Non-pigmented ciliary epithelial cell (primary cell): ENCODE measurements at regions not wholly inside any gene's neighbourhood (a gene's known extent, or its start where the extent isn't known, plus 50 kb on each side); places are given as distances from the start of the nearest gene placed in this dataset.

Source experiments
- DNase-seq: peaks from one replicate; pipeline ENCODE4 v3.0.0-alpha.2; 2010; ENCODE audit warnings: low read depth

DNA sequence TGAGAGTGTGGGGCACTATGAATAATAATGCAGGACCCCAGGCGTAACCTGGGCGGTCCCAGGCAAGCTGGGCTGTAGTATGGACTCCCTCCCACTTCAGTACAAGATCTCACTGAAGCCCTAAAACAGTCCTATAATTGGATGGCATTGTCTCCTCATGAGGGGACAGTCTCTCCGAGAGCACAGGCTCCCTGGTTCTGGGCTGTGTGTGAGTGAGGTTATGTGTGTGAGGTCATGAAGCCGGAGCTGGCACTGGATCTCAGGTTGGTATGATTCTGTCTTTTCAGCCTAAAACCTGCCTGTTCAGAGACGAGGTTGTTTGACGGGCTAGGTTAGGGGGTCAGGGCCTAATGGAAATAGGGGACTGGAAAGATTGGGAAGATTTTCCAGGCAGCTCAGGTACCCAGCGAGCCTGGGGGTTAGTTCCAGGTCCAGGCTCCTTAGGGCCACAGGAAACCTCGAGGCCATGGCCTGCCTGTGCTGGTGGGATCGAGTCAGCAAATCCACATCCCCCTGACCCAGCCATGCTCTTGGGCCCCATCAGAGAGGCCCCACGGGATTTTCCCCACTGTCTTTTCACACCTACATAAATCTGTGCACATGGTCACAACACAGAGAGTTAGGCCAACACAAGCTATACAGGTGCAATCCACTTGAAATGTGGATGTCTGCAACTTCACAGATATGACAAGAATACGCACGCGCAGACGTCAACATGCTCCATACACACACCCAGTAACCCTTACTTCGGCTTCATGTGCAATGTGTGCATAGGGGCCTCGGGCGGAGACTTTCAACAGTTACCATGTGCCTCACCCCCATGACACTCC, 94.8 kb downstream of the INHBB start:
- no peak for DNase-seq

DNA sequence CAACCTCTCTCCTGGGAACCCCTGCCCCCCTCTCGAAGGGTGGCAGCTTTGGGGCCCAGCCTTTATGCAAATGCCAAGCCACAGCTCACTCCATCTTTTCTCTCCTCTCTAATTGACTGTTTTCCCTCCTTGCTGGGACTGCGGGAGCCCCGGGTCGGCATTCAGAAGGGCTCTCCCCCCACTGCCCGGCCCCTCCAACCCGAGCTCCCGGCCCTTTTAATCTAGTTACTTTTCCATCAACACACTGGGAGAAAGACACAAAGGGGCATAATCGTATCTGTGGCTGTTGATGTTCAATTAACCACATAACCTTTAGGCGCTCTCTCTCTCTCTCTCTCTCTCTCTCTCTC, 95.4 kb downstream of the INHBB start:
- DNase-seq: no peak

DNA sequence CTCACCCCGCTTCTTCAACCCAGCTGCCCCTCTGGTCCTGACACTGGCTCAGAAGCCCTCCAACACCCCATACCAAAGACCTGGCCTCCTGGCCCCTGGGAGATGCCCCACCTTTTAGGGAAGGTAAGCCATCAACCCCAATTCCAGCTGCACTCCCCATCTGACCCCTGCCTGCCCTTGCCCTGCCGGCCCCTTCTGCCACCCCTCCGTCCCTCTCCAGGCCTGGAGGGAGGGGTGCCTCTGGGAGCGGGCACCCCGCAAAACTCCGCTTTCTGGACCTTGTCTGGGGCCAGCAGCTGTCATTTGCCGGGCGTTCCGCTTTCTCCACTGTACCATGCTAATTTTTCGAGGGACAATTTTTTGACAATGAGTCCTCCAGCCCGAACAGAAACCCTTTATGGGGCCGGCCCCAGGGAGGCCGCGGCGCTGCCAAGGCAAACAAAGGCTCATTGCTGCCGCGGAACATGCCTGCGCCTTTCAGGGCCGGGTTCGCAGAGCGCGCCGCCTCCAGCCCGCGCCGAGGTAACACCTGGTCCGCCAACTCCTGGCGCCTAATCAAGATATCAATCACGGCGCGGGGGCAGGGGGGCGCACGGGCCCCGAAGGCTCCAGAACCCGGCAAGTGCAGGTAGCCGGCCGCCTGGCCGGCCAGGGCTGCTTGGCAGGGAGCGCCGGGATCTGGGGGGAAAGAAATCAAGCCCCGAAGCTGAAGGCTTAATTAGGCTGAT, 96.0 kb downstream of the INHBB start:
- no peak for DNase-seq

DNA sequence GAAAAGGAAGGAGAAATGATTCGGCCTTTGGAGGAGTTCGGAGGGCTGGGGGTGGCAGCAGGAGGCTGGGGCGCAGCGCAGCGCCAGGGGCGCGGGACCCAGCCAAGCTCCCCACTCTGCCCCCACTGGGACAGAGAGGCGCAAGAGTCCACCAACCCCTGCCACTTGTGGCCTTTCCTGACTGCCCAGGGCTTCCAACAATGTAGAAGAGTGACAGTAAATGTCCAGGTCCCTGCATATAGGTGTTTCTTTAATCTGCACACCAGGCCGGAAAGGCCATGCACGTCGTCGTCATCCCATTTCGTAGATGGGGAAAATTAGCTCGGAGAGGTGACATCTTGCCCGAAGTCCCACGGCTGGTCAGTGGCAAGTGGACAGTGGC, 96.6 kb downstream of the INHBB start:
- no peak for DNase-seq

DNA sequence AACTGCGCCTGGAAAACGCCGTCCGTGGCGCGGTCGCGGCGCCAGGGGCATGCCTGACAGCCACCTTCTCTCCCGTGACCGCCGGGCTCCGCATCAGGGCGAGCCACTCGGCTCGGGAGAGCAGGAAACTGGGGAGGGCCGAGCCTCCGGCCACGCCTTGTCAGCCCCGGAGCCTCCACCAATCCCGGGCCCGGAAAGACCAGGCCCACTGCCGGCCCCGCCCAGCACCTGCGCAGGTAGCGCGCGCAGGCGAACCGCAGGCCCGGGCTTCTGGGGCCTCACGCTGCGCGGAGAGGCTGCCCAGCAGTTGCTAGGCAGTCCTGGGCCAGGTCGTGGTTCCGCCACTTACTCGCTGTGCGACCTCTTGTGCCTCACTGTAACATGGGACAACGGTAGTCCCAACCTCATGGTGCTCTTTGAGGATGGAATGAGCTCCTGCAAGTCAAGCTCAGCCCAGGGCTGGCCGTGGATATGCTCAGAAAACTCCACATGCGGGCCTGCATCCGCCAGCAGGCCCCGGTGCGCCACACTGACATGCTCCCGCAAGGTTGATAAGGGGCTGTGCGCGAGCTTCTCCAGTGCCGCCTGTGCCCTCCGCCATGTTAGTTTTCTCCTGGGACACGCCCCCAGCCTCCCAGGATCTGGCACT, 97.1 kb downstream of the INHBB start:
- no peak for DNase-seq

DNA sequence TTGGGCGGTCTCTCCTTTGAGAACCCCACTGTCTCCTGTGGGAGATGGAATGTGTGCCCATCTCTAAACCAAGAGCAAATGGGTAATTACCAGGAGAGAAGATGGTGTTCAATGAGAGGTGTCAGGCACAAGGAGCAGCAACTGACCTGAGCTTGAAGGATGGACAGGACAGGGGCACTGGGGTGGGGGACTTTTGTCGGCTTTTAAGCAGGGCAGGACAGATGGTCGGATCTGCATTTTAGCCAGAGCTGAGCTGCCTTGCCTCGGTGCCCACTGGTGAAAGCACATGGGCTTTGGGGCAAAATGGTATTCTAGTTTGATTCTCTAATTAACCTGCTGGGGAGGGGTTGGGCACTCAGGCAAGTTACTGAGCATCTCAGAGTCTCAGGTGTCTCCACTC, 98.0 kb downstream of the INHBB start:
- DNase-seq: no peak

DNA sequence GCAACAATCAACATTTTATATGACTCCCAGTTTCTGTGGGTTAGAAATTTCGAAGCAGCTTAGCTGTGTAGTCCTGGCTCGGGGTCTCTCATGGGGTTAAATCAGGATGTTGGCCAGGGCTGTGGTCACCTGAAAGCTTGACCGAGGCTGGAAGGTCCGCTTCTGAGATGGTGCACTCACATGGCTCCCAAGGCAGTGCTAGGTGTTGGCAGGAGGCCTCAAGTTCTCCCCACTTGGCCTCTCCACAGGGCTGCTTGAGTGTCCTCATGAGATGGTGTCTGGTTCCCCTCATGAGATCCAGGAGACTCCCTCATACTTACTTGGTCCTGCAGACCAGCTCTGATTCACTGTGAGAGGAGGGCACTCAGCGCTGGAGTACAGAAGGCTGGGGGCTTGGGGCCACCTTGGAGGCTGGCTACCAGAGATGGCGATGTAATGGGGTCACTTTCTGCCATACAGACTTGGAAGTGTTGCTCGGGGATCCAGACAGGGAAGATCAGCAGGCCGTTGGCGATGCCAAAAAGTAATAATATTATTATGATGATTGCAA, 98.8 kb downstream of the INHBB start:
- DNase-seq: no peak

DNA sequence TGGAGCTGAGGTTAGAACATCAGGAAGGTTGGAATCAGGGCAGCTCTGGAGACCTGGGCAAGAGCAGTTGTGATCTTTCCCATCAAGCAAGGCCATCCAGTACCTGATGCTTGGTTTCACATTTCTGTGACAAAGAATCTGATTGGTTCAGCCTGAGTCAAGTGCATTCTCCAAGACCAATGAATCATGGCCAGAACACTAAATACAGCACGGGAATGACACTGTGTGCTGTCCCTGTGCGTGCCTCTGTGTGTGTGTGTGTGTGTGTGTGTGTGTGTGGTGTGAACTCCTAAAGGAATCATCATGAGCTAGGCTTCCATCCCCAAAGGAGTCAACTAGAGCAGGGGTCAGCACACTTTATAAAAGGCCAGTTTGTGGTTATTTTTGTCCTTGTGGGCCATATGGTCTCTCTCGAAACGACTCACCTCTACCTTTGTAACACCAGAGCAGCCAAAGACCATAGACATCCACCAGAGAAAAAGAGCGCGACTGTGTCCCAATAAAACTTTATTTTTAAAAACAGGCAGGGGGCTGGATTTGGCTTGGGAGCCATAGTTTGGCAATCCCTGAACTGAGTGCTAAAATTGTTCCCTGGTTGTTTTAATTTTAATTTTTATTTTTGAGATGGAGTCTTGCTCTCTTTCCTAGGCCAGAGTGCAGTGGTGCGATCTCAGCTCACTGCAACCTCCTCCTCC, 99.7 kb downstream of the INHBB start:
- no peak for DNase-seq

DNA sequence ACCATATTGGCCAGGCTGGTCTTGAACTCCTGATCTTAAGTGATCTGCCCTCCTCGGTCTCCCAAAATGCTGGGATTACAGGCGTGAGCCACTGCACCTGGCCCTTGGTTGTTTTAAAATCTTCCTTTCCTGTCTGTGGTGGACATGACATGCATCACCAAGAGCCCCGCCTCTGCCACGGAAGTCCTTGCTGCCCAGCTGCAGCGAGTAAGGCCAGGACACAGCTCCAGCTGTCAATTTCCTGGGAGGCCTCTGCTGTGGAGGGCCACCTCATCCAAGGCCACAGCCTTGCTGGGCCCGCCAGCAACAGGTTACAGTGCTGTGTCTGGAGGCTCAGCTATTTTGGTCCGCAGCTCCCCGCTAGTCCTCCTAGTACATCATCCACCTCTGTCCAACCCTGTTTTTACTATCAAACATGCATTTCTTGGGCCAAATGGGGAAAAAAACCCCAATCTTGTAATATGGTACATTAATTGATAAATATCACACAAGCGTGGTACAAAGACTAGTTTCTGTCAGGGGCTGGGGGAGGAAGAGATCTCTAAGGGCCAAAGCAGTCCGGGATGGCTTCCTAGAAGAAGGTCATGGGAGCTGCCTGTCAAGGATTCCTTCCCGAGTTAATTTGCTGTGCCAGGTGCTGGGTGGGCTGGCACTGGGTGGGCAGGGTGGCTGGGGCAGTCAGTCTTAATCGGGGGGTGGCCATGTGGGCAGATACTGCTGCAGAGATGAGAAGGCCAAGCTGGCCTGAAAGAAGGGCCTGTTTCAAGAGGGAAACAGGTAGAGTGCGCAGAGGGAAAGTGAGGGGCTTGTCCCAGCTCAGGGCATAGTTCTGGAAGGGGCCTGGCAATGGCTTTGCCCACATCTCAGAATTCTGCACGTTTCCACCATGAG, 100.5 kb downstream of the INHBB start:
- DNase-seq: no peak

DNA sequence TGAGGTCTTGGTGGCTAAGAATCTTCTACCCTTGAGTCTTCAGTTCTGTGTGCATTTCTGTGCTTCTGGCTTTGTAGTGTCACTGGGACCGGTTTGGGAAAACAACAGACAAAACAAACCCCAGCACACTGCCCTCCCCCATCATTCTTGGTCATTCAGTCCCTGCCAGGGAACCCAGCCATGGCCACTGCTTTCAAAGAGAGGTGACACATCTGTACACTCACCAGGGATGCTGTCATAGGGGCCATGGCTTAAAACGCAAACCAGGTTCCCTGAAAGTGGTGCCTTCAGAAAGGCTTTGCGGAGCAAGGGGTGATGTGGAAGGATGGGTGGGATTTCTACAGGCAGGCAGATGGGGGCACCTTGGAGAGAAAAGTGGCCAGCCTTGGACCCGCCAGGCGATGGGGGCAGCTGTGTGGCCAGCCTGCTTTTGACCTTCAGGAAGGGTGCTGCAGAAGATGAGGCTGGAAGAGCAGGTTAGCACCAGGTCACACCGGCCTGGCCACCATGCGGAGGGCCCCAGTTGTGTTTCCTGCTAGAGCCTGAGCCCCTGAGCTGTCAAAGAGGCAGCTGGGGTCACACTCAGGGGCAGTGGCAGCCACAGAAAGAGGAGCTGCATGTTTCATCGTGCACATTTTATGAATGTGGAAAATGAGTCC, 101.3 kb downstream of the INHBB start:
- DNase-seq: no peak

DNA sequence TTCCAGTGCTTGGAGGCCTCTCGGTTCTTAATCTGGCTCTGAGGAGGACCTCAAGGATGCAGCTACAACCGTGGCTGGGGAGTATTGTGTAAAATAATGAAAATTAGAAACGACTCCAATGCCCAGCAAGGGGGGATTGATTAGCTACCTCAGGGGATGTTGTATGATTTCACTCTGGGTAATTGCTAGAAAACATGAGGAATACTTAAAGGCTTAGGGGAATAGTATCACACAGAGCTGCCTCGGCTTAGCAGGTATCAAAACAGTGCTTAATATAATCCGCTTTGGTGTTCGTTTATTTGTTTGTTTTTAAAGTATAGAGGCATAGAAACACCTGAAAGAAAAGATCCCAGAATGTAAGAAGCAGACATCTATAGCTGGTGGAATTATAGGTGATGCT, 102.5 kb downstream of the INHBB start:
- DNase-seq: no peak

DNA sequence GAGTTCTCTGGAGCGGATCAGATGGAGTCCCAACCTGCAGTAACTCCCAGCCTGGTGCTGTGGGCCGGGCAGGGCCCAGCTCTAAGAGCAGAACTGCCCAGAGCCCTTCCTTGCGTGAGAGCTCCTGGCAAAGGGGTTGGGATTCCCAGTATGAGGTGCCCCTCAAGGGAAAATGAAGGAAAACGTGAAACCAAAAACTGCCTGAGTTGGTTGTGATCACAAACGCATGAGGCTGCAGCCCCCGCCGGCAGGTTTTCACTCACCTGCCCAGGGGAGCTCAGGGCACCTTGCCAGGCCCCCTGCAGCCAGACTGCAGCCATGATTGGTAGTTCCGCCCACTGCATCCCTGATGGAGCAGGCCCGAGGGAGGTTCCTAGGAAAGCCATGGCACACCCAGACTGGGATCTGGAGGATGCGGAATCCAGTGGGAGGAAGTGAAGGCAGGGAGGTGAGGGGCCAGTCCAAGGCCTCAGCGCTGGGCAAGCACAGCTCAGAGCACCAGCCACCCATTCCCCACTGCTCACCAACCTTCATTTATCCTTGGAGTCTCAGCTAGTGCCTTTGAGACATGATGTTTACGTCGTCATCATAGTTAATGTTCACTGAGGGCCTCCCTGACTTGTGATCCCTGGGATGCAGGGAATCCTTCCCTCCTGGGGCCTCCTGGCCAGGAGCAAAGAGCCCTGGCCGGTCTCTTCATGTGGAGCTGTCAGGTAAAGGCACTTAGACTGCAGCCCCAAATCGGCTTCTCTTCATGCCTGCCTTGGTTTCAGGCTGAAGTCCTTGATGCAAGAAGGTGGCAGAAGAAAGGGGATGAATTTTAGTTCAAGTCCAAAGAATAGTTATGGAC, 103.2 kb downstream of the INHBB start:
- no peak for DNase-seq

DNA sequence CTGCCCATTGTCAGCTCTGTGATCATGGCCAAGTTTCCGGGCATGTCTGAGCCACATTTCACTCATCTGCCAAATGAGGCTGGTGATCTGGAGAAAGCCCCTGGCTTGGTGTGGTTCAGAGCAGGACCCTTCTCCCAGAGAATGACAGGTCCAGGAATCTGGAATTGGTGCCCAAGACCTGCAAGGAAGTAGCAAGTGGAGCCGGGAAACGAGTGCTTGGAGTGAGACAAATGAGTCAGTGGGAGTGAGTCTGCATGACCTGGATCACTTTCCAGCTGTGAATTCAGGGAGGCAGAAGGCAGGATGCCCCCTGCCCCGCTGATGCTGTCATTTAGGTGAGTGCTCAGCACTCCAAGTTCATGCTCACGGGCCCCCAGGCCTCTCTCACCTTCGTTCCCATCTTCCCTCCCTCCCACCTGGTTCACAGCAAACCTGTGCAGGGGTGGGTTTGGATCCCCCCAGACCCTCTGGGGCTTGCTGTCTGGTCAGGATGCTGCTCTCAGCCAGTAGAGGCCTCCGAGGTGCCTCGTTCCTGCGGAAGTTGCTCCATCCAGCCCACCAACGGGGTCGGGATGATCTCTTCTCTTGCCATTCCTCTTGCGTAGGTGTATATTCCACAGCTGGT, 104.4 kb downstream of the INHBB start:
- no peak for DNase-seq

DNA sequence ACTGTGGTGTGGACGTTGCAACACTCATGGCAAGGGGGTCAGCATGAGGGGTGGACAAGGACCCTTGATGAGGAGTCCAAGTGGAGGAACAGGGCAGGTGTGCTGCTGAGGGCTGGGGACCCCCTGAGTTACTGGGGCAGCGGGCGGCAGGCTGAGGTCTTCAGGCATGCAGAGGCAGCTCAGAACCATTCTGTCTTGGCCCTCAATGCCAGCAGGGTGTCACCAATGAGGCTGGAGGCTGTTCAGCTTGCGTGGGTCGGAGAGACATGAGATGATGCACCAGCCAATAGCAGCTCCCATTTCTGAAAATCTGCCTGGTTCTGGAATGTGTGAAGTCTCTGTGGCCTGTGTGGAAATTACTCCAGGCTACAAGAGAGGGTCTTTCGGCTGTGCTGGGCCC, 105.4 kb downstream of the INHBB start:
- no peak for DNase-seq

DNA sequence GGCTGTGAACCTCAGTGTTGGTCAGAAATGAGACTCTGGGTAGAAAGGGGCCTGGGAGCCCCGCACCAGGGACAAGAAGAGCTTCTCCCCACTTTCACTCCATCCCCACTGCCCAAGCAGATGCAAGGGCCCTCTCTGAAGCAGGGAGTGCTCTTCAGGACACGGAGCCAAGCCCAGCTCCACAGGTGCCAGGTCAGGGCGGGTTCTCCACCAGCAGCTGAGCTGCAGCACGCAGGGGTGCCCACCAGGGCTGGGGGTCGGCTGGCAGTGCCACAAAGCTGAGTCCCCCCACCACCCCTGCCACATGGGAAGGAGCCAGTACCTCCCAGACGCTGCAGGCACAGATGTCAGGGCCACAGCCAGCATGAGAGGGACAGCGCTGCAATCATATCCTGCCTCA, 106.2 kb downstream of the INHBB start:
- no peak for DNase-seq

DNA sequence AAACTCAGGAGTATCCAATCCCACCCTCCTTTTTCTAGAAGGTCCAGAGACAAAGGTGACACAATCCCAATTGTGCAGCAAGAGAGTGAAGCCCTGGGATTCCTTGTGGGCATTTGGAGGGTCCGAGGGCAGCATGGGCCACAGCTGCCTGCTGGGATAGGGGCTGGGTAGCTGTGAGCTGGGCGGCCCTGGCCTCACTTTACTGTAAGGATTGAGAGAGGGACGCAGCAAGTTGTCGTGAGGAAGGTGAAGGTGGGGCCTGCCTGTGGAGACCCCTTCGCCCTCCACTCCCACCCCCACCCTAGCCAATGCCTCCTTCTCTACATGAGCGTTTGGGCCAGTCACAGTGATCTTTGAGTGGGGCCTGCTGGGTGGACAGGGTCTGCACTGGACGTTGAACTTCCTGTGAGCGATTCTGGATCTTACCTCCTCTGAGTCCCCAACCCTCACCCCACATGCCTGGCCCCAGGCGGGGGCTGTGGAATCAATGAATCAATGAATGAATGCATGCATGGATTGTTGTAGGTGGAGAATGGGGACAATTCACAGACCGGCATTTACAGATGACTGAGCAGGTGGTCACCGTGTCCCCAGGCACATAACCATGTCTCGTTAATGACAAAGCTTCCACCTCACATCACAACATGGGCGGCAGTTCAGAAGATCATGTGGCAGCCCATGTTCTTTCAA, 107.2 kb downstream of the INHBB start:
- no peak for DNase-seq

DNA sequence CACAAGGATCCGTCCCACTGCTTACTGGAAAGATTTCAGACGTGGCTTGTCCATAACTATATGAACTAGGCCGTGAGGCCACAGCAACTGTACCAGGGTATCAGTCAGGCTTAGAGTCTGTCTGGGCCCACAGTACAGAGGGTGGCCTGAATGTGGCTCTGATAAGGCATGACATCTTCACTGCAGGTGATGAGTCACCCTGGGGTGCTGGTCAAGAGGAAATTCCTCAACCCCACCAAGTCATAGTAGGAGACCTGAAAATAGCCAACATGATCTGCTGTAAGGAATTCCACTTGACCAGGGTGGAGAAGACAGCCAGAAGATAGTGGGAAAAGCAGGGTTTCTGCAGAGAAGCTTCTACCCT, 107.7 kb downstream of the INHBB start:
- no peak for DNase-seq

DNA sequence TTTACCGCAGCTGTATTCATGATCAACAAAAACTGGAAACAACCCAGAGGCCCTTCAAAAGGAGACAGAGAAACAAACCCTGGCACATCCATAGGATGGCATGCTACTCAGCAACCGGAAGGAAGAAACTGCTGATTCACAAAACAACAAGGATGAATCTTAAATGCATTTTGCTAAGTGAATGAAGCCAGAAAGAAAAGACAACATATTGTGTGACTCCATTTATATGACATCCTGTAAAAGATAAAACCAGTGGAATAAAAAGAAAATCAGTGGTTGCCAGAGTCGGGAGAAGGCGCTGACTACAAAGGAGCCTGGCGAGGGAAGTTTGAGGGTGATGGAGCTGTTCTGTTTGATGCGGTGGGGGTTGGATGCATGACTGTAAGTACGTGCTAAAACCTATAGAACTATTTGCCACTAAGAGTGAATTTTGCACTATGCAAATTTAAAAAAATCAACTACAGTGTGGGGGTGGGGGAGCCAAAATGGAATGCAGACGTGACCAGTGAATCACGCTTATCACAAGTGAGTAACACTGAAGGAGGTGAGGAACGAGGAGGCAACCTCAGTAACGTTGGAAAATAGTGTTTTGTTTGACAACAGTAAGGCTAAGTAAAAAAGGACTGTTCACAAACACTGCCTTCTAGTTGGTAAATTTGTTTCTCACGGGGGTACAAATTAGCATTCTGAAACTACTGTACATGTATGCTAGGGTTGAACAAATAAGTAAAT, 108.9 kb downstream of the INHBB start:
- DNase-seq: no peak
